Mammary epithelial cell (primary cell): ENCODE measurements at regions not wholly inside any gene's neighbourhood (a gene's known extent, or its start where the extent isn't known, plus 50 kb on each side); places are given as distances from the start of the nearest gene placed in this dataset.

ENCODE experiments used
- EZH2 ChIP-seq: IDR thresholded peaks from 2 replicates; pipeline ENCODE4 v1.6.1; 2012; ENCODE audit warnings: low read length, inconsistent platforms, borderline replicate concordance
- TF ChIP-seq, protein P1 (sequence below), 2 donors: IDR thresholded peaks in 1 of 2; conservative IDR thresholded peaks in 1 of 2; 2 replicates each; pipeline ENCODE4 v1.5.1; 2011 to 2012; ENCODE audit warnings: inconsistent platforms in 2 of 2, low read length in 2 of 2, mild to moderate bottlenecking in 2 of 2, control low read depth in 1 of 2, low read depth in 1 of 2; ENCODE audit not compliant: insufficient read depth in 1 of 2; ENCODE audit errors: extremely low read depth in 1 of 2

GRCh38 chr10:55104738-55105137, 303.7 kb upstream of the PCDH15 start:
- TF ChIP-seq, protein P1, sequence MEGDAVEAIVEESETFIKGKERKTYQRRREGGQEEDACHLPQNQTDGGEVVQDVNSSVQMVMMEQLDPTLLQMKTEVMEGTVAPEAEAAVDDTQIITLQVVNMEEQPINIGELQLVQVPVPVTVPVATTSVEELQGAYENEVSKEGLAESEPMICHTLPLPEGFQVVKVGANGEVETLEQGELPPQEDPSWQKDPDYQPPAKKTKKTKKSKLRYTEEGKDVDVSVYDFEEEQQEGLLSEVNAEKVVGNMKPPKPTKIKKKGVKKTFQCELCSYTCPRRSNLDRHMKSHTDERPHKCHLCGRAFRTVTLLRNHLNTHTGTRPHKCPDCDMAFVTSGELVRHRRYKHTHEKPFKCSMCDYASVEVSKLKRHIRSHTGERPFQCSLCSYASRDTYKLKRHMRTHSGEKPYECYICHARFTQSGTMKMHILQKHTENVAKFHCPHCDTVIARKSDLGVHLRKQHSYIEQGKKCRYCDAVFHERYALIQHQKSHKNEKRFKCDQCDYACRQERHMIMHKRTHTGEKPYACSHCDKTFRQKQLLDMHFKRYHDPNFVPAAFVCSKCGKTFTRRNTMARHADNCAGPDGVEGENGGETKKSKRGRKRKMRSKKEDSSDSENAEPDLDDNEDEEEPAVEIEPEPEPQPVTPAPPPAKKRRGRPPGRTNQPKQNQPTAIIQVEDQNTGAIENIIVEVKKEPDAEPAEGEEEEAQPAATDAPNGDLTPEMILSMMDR (conservative IDR thresholded peaks at IDR 0.05 in 1 of 2, IDR thresholded peaks at IDR 0.05 in 1 of 2; ENCODE audit: extremely low read depth in 1 of 2, insufficient read depth in 1 of 2, low read depth in 1 of 2, low read length in 2 of 2), result no peak
- TF ChIP-seq EZH2, result no peak
